Activated CD4-positive, alpha-beta T cell treated with anti-CD3 and anti-CD28 coated beads, Interleukin-2, amount 10 ng/mL, durations not matched to agents 7 days and 5 days (primary cell): ENCODE measurements at regions not wholly inside any gene's neighbourhood (a gene's known extent, or its start where the extent isn't known, plus 50 kb on each side); places are given as distances from the start of the nearest gene placed in this dataset.

Experiments
- CTCF ChIA-PET: fragments of 350-600 bp; sonication (Branson Sonifier 250); formaldehyde crosslinking; loops from one replicate; lab custom pipeline; 2021; ENCODE audit warnings: antibody characterized with exemption; lab: Charles Lee
- POLR2A ChIA-PET: fragments of 350-600 bp; sonication (Branson Sonifier 250); formaldehyde crosslinking; loops from one replicate; lab custom pipeline; 2021; ENCODE audit warnings: antibody characterized with exemption; lab: Charles Lee
- DNase-seq: peaks from one replicate; pipeline ENCODE4 v3.0.0-alpha.2; 2020
- H3K27ac Mint-ChIP-seq: one replicate; pipeline ENCODE4 v1.8.0; 2021; ENCODE audit warnings: mild to moderate bottlenecking, moderate library complexity, mixed read lengths
- H3K27me3 Mint-ChIP-seq: one replicate; pipeline ENCODE4 v1.8.0; 2021; ENCODE audit warnings: mixed read lengths
- H3K36me3 Mint-ChIP-seq: one replicate; pipeline ENCODE4 v1.8.0; 2021; ENCODE audit warnings: low read depth, mixed read lengths
- H3K4me1 Mint-ChIP-seq: one replicate; pipeline ENCODE4 v1.8.0; 2021; ENCODE audit warnings: mixed read lengths
- H3K4me3 Mint-ChIP-seq: one replicate; pipeline ENCODE4 v1.8.0; 2021; ENCODE audit warnings: mild to moderate bottlenecking, moderate library complexity, mixed read lengths
- H3K9me3 Mint-ChIP-seq: one replicate; pipeline ENCODE4 v1.8.0; 2021; ENCODE audit warnings: mixed read lengths

DNA sequence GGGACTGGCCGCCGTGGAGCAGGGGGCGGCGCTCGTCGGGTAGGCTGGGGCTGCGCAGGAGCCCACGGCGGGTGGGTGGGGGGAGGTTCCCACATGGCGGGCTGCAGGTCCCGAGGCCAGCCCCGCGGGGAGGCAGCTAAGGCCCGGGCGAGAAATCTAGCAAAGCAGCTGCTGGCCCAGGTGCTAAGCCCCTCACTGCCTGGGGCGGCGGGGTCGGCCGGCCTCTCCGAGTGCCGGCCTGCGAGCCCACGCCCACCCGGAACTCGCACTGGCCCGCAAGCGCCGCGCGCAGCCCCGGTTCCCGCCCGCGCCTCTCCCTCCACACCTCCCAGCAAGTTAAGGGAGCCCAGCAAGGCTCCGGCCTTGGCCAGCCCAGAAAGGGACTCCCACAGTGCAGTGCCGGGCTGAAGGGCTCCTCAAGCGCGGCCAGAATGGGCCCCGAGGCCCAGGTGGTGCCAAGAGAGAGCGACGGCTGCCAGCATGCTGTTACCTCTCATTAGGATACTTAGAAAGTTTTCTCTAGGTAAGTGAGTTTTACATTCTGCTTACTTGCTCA lies 1463.5 kb upstream of the MIR17HG start:
- H3K4me3 Mint-ChIP-seq = no peak overlapping the region
- no peak overlapping the region for H3K27ac Mint-ChIP-seq
- no peaks in the 10 kb centered on the region for H3K4me1 Mint-ChIP-seq
- CTCF ChIA-PET = no interaction called here
- H3K27me3 Mint-ChIP-seq = no peaks in the 10 kb centered on the region
- no peaks in the 10 kb centered on the region for H3K36me3 Mint-ChIP-seq
- DNase-seq = no peak
- POLR2A ChIA-PET = no interaction called here
- H3K9me3 Mint-ChIP-seq = peaks cover 3% of the 10 kb centered on the region

DNA sequence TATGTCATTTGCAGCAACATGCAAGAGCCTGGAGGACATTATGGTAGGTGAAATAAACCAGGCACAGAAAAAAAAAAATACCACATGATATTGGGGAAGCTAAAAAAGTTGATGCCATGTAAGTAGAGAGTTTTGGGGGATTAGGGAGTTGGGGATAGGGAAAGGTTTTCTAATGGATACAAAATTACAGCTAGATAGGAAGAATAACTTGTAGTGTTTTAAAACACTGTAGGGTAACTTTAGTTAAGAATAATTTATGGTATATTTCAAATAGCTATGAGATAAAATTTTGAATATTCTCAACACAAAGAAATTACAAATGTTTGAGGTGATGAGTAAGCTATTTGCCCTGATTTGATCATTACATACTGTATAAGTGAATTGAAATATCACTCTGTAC lies 1456.7 kb upstream of the MIR17HG start:
- Mint-ChIP-seq H3K27me3 (no peaks in the 10 kb centered on the region), H3K9me3 (peaks cover 8% of the 10 kb centered on the region), H3K4me1 (no peaks in the 10 kb centered on the region), H3K4me3 (no peak overlapping the region), H3K36me3 (no peaks in the 10 kb centered on the region), H3K27ac (no peak overlapping the region)
- no peak for DNase-seq
- ChIA-PET CTCF (interaction anchor here (0.7 kb wide), 1 partner anchor 15 kb away, joined by 3 read pairs; no protein-coding TSS in a partner anchor), POLR2A (no interaction called here)

DNA sequence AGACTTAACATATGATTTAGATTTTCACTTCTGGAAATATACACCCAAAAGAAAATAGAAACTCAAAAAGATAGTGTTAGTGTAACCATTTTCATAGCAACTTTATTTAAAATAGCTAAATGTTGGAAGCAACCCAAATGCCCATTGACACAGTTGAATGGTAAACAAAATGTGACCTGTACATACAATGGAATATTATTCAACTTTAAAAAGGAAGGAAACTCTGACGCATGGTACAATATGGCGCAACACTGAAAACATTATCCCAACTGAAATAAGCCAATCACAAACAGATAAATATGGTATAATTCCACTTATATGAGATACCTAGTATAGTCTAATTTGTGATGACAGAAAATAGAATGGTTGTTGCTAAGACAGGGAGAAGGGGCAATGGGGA lies 1456.1 kb upstream of the MIR17HG start:
- Mint-ChIP-seq H3K4me1 (no peaks in the 10 kb centered on the region), H3K36me3 (no peaks in the 10 kb centered on the region), H3K4me3 (no peak overlapping the region), H3K27ac (no peak overlapping the region), H3K27me3 (no peaks in the 10 kb centered on the region), H3K9me3 (peaks cover 8% of the 10 kb centered on the region)
- ChIA-PET CTCF (interaction anchor here (0.7 kb wide), 1 partner anchor 15 kb away, joined by 3 read pairs; no protein-coding TSS in a partner anchor), POLR2A (no interaction called here)
- no peak for DNase-seq

DNA sequence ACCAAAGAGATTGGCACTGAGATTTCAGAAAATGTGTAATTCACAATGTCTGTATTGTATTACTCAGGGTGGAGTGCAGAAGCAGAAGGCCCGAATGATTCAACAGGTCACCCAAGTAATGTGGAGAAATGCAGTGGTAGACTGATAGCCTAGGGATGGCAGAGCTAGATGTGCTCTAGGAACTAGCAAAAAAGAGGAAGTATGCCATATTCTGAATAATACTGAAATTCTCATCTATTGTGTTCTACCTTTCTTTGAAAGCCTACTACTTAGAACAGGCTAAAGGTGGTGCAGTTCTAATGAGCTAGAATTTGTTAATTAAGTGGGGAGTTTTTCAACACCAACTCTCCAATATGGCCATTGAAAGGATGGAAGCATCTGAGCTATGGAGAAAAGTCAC lies 1449.8 kb upstream of the MIR17HG start:
- H3K27me3 Mint-ChIP-seq = no peaks in the 10 kb centered on the region
- ChIA-PET POLR2A (no interaction called here), CTCF (no interaction called here)
- no peaks in the 10 kb centered on the region for H3K36me3 Mint-ChIP-seq
- H3K4me3 Mint-ChIP-seq = no peak overlapping the region
- no peak for DNase-seq
- peaks cover 2% of the 10 kb centered on the region for H3K9me3 Mint-ChIP-seq
- no peaks in the 10 kb centered on the region for H3K4me1 Mint-ChIP-seq
- no peak overlapping the region for H3K27ac Mint-ChIP-seq

DNA sequence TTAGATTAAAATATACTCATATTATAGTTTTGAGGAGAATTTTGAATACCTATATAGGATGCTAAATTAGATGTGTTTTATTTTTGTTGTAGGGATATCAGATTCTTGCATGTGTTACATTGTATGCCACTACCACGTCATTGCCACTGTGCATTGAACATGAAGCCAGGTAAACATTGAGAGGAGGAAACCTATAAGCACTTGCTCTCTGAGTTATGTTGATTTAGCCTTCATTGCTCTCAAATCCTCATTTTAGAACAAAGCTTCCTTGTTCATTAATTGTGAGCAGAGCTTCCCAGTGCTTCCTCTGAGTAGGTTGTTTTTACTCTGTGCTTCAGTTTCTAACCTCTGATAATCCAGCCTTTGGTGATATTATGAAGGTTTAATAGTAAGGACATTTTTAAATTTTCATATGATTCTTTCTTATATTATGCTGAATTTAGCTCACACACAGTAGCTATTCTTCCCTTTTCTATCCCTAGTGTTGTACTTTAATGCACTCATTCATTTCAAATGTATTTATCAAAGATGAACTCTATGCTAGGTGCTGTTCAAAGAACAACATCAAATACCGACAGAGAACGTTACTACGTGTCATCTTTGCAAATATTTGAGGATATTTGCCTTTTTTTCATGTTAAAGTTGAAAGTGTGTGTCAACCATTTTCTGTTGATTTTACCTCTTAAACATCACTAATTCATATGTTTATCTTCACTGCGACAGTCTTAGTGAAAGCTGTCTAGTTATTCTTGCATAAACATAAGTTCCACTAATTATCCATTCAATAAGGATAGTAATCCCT lies 1448.0 kb upstream of the MIR17HG start:
- Mint-ChIP-seq H3K27ac (no peak overlapping the region), H3K36me3 (no peaks in the 10 kb centered on the region), H3K4me1 (no peaks in the 10 kb centered on the region), H3K27me3 (no peaks in the 10 kb centered on the region), H3K4me3 (no peak overlapping the region), H3K9me3 (no peaks in the 10 kb centered on the region)
- ChIA-PET CTCF (no interaction called here), POLR2A (no interaction called here)
- DNase-seq = no peak

DNA sequence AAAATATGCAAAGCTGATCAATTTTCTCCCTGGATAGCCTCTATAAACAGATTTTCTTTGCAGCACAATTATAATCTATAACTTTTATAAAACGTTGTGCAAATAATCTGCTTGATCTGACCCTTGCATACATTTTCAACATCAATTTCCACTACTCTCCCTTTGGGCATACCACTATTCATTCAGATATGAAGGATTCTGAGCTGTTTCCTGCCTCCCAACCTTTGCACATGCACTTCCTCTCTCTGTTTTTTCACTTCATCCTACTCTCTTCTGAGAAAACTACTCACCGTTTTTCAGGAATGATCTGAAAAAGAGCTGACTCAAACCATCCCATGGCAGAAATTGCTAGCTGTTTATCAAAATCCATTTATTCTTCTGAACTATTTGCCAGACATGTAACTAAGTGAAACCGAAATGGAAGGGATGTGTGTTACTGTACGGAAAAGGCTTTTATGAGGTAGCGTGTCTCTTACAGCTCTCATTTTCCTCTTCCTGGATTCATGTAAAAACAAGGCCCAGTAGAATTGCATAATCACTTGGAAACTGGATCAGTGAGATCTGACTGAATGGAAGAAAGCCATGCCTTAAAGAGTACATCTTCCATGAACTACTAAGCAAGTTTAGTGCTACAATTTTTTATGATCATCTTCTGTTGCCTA lies 1447.3 kb upstream of the MIR17HG start:
- POLR2A ChIA-PET = no interaction called here
- no peak for DNase-seq
- CTCF ChIA-PET = no interaction called here
- Mint-ChIP-seq H3K4me1 (no peaks in the 10 kb centered on the region), H3K4me3 (no peak overlapping the region), H3K27me3 (no peaks in the 10 kb centered on the region), H3K36me3 (no peaks in the 10 kb centered on the region), H3K27ac (no peak overlapping the region), H3K9me3 (no peaks in the 10 kb centered on the region)

DNA sequence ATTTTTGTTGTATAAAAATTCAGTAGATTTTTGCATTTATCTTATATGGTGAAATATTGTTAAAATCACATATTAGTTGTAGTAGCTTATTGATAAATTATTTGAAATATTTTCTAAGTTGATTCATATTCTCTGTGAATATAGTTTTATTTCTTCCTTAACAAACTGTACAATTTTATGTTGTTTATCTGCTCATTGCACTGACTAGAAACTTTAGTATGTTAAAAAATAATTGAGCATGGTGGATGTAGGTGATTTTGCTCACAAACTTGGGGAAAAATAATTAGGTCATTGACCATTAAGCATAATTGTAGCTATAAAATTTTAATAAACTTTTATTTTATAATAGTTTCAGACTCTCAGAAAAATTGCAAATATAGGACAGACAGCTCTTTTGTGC lies 1445.3 kb upstream of the MIR17HG start:
- ChIA-PET CTCF (no interaction called here), POLR2A (no interaction called here)
- Mint-ChIP-seq H3K27me3 (no peaks in the 10 kb centered on the region), H3K36me3 (no peaks in the 10 kb centered on the region), H3K4me1 (no peaks in the 10 kb centered on the region), H3K9me3 (no peaks in the 10 kb centered on the region), H3K27ac (no peak overlapping the region), H3K4me3 (no peak overlapping the region)
- no peak for DNase-seq

DNA sequence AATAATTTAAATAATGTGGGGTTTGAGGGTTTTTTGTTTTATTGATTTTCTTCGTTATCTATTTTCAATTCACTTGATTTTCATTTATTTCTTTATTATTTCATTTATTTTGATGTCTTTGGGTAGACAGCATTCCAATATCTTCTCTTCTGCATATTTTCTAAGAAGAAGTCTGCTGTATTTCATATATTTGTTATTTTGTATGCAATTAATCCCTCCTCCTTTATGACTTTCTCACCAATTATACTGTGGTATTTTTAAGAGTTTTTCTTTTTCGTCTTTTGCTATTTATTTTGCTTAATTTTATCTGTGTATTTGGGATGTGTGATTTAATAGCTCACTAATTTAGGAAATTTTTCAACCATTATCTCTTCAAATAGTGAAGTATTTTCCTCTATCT lies 1444.4 kb upstream of the MIR17HG start:
- no peak for DNase-seq
- no peaks in the 10 kb centered on the region for H3K9me3 Mint-ChIP-seq
- no peak overlapping the region for H3K27ac Mint-ChIP-seq
- no peaks in the 10 kb centered on the region for H3K4me1 Mint-ChIP-seq
- ChIA-PET CTCF (no interaction called here), POLR2A (no interaction called here)
- no peaks in the 10 kb centered on the region for H3K36me3 Mint-ChIP-seq
- no peaks in the 10 kb centered on the region for H3K27me3 Mint-ChIP-seq
- H3K4me3 Mint-ChIP-seq = no peak overlapping the region

DNA sequence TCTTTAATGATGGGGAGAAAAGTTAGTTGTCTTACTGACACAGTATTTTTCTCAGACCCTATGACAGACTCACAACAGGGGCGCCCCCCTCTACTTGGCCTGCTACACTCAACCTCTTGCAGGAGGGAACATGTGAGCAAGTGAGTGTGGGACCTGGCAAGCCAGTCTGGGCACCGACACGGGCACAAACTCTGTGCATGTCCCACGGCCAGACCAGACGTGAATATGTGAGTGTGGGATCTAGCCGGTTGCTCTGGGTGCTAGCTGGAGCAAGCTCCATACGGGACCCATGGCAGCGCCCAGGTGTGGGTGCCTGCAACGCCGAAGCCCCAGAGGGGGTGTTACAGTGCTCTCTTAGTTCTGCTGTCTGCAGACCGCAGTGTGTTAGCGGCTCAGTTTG lies 1437.3 kb upstream of the MIR17HG start:
- Mint-ChIP-seq H3K27ac (no peak overlapping the region), H3K36me3 (no peaks in the 10 kb centered on the region), H3K27me3 (no peaks in the 10 kb centered on the region)

DNA sequence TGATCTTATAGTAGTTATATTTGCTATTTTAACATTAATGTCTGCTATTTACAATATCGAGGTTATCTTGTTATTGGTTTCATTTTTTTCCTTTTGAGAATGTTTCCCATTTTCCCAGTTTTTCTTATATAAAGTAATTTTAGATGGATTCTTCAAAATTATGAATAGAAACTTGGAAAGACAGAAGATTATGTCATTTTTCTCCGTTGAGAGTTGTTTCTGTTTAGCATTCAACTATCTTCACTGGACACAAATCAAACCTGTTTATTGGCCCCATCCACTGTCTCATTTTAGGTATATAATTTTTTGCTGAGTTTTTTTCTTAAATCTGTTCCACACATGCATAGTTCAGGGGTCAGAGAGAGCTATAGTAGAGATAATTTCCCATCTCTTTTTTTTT lies 1430.9 kb upstream of the MIR17HG start:
- no peaks in the 10 kb centered on the region for H3K4me1 Mint-ChIP-seq
- no peaks in the 10 kb centered on the region for H3K36me3 Mint-ChIP-seq
- H3K27me3 Mint-ChIP-seq = no peaks in the 10 kb centered on the region
- H3K27ac Mint-ChIP-seq = no peak overlapping the region
- no peak for DNase-seq
- ChIA-PET POLR2A (no interaction called here), CTCF (no interaction called here)
- H3K4me3 Mint-ChIP-seq = no peak overlapping the region
- H3K9me3 Mint-ChIP-seq = no peaks in the 10 kb centered on the region

More for the DNA sequence above, 1437.3 kb upstream of the MIR17HG start:
- DNase-seq = no peak
- POLR2A ChIA-PET = no interaction called here
- H3K9me3 Mint-ChIP-seq = no peaks in the 10 kb centered on the region
- CTCF ChIA-PET = no interaction called here
- H3K4me3 Mint-ChIP-seq = no peak overlapping the region
- no peaks in the 10 kb centered on the region for H3K4me1 Mint-ChIP-seq

DNA sequence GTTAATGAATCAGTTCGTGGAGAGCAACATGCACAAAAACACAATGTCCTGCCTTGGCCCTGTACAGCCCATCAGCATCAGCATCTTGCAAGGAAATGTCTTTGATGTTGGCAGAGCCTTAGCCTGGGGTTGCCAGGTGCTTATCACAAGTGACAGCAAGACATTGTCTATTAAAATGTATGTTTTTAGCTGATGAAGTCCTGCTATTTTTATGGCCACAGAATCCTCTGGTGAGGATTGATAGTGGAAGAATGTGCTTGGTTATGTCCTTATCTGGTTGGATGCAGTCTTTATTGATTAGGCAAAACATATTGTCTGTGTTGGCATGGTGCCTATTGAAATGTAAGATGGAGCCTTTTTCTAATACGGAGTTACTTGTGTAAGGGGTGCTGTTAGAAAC lies 1427.0 kb upstream of the MIR17HG start:
- H3K36me3 Mint-ChIP-seq = no peaks in the 10 kb centered on the region
- POLR2A ChIA-PET = no interaction called here

DNA sequence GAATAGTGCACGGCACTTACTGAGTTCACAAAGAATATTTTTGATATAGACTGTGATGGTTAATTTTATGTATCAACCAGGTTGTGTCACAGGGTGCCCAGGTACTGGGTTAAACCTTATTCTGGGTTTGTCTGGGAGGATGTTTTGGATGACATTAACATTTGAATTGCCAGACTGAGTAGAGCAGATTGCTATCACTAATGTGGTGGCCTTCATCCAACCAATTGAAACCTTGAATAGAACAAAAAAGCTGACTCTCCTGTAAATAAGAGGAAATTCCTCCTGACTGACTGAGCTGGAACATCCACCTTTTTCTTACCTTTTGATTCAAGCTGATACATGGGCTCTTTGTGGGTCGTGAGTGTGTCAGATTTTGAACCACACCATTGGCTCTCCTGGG lies 1424.4 kb upstream of the MIR17HG start:
- Mint-ChIP-seq H3K27ac (no peak overlapping the region), H3K9me3 (no peaks in the 10 kb centered on the region), H3K36me3 (no peaks in the 10 kb centered on the region), H3K27me3 (no peaks in the 10 kb centered on the region), H3K4me1 (no peaks in the 10 kb centered on the region), H3K4me3 (no peak overlapping the region)
- CTCF ChIA-PET = no interaction called here
- POLR2A ChIA-PET = no interaction called here
- no peak for DNase-seq

More for the DNA sequence above, 1427.0 kb upstream of the MIR17HG start:
- Mint-ChIP-seq H3K27ac (no peak overlapping the region), H3K9me3 (no peaks in the 10 kb centered on the region), H3K27me3 (no peaks in the 10 kb centered on the region), H3K4me3 (no peak overlapping the region), H3K4me1 (no peaks in the 10 kb centered on the region)
- no peak for DNase-seq
- CTCF ChIA-PET = no interaction called here

DNA sequence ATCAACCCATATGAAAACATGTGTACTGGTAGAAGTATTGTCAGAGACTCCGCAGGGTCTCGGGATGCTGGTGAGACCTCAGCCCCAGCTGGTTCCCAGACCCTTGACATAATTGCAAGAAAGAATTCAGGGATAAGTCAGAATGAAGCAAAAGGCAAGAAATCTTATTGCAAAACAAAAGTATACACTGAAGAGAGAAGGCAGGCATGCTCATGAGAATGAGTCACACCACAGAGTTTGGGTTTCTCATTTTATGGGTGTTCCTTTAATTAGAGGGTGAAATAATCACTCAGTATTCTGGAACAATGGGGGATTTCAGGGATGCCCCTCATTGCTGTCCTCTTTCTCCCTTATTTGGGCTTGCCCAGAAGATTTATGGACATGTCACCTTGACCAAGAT lies 1423.8 kb upstream of the MIR17HG start:
- ChIA-PET POLR2A (no interaction called here), CTCF (interaction anchor here (0.6 kb wide), 1 partner anchor 255 kb away, joined by 3 read pairs; no protein-coding TSS in a partner anchor)
- Mint-ChIP-seq H3K4me1 (no peaks in the 10 kb centered on the region), H3K27ac (no peak overlapping the region), H3K36me3 (no peaks in the 10 kb centered on the region), H3K27me3 (no peaks in the 10 kb centered on the region), H3K9me3 (no peaks in the 10 kb centered on the region), H3K4me3 (no peak overlapping the region)
- no peak for DNase-seq
